Heart left ventricle (tissue), 16 donors: ENCODE measurements at regions not wholly inside any gene's neighbourhood (a gene's known extent, or its start where the extent isn't known, plus 50 kb on each side); places are given as distances from the start of the nearest gene placed in this dataset.

Experiments used
- ATAC-seq, 4 donors: fragments of 200-7000 bp; cut with Tn5 transposase; one replicate each; pipeline ENCODE4 v1.9.1; 2020 to 2022; ENCODE audit warnings: moderate library complexity in 4 of 4, mild to moderate bottlenecking in 3 of 4, moderate number of reproducible peaks in 1 of 4
- DNase-seq, 5 donors: peaks; one replicate each; pipeline ENCODE4 v3.0.0-alpha.2; 2020
- H3K27ac ChIP-seq, 12 donors: fragments of 200-600 bp; sonication (generic) in 4 of 12; one replicate each; pipeline versions ENCODE4 v1.5.0 to v1.8.0; 2016 to 2022; ENCODE audit warnings: mild to moderate bottlenecking in 2 of 12
- H3K27me3 ChIP-seq, 9 donors: fragments of 200-600 bp; sonication (generic) in 2 of 9; one replicate each; pipeline versions ENCODE4 v1.5.1 to v1.8.0; 2016 to 2022; ENCODE audit warnings: mild to moderate bottlenecking in 3 of 9
- H3K36me3 ChIP-seq, 9 donors: fragments of 200-600 bp; sonication (generic) in 2 of 9; one replicate each; pipeline versions ENCODE4 v1.5.0 to v1.8.0; 2018 to 2022; ENCODE audit warnings: mild to moderate bottlenecking in 2 of 9
- H3K4me1 ChIP-seq, 12 donors: fragments of 200-600 bp; sonication (generic) in 4 of 12; one replicate each; pipeline versions ENCODE4 v1.5.0 to v1.8.0; 2016 to 2022; ENCODE audit warnings: mild to moderate bottlenecking in 3 of 12
- H3K4me3 ChIP-seq, 12 donors: fragments of 200-600 bp; sonication (generic) in 4 of 12; one replicate each; pipeline versions ENCODE4 v1.5.0 to v1.8.0; 2017 to 2022; ENCODE audit warnings: mild to moderate bottlenecking in 9 of 12, moderate library complexity in 4 of 12
- H3K9me3 ChIP-seq, 12 donors: fragments of 200-600 bp; sonication (generic) in 4 of 12; one replicate each; pipeline versions ENCODE4 v1.5.0 to v1.8.0; 2016 to 2022; ENCODE audit warnings: mild to moderate bottlenecking in 1 of 12
- CTCF ChIP-seq, 12 donors: fragments of 200-600 bp; sonication (generic) in 4 of 12; IDR thresholded peaks; one replicate each; pipeline versions ENCODE4 v1.5.0 to v1.8.0; 2018 to 2022; ENCODE audit warnings: antibody characterized with exemption in 12 of 12, mild to moderate bottlenecking in 5 of 12
- POLR2A ChIP-seq, 2 donors: fragments of 450-650 bp; IDR thresholded peaks; one replicate each; pipeline ENCODE4 v1.6.1; 2017; ENCODE audit warnings: antibody characterized with exemption in 2 of 2, mild to moderate bottlenecking in 2 of 2, moderate library complexity in 2 of 2
- WGBS, 4 donors: extraction: QIAGEN DNeasy Blood & Tissue Kit in 2 of 4; methylation state at CpG; one replicate each; pipeline versions ENCODE4 v1.1.5 to v1.1.7; 2013 to 2018; 5-methylcytosine and 5-hydroxymethylcytosine counted together
- intact Hi-C, 10 donors: fragments of 100-400 bp; cut with DNase I; formaldehyde crosslinking; loops; one replicate each; pipeline versions ENCODE4 v1.11.1 to v1.14.2; 2022
- donor health status: ischemic (EF 13 %, LVEDD 7.1; RV severe dilation, severe dysfunction).
- donor health status: healthy with polysubstance abuse.
- donor health status: DM: no; HTN: yes; CAD: no.
- donor health status: DM: no; HTN: no; CAD: no.
- donor health status: ischemic (EF 25% LVEDD 6.9; RV normal size, moderate dysfunction).
- donor health status: ischemic (EF 25% LVEDD 5.7; RV mildly dilated, moderate dysfunction).
- donor health status: healthy.
- donor health status: DM: yes; HTN: yes; CAD: no.
- donor health status: ischemic (EF 35%, LVEDD 5.7; RV mildly dilated, moderate dysfunction).
- donor health status: nonischemic (EF 11% LVEDD 7.7; RV severe dilation, severe dysfunction).
- donor health status: DM: yes; HTN: yes; CAD: no.
- donor health status: PGD.
- donor health status: ischemic (EF 29% LVEDD 5.4; RV normal size, mild dysfunction).
- donor health status: nonischemic (EF 23%, LVEDD 6.1; RV moderate dilation, normal function).

- intact Hi-C loops, result no loop called here
- Histone ChIP-seq H3K4me1 (peaks cover 0 to 8% (median 0%) of the 10 kb centered on the region in 12 donors), H3K36me3 (no peaks in the 10 kb centered on the region), H3K27ac (peak overlapping the region in 1 of 12 donors; percentile 3), H3K4me3 (no peak overlapping the region), H3K9me3 (no peaks in the 10 kb centered on the region), H3K27me3 (no peaks in the 10 kb centered on the region)
- no peak for DNase-seq
- ATAC-seq, result no peak
- 94 to 99% (median 98%) methylated on average over 2 of the region's 2 CpGs for WGBS, 4 donors
- TF ChIP-seq POLR2A (IDR thresholded peaks at IDR 0.05) (no peak), CTCF (IDR thresholded peaks at IDR 0.05) (no peak)
Measured at GRCh38 chr2:106041150-106041549, 153.0 kb downstream of the UXS1 start.

- 87 to 99% (median 92%) methylated on average over 4 of the region's 4 CpGs for WGBS, 4 donors
Measured at GRCh38 chr2:106039634-106040315, 154.3 kb downstream of the UXS1 start.

GRCh38 chr2:106038601-106039375 lies 155.3 kb downstream of the UXS1 start:
- TF ChIP-seq POLR2A (IDR thresholded peaks at IDR 0.05) (no peak), CTCF (IDR thresholded peaks at IDR 0.05) (no peak)
- Histone ChIP-seq H3K36me3 (no peaks in the 10 kb centered on the region), H3K9me3 (no peaks in the 10 kb centered on the region), H3K27ac (peak overlapping the region in 1 of 12 donors; percentile 35), H3K4me1 (peaks cover 0 to 8% (median 0%) of the 10 kb centered on the region in 12 donors), H3K27me3 (no peaks in the 10 kb centered on the region), H3K4me3 (no peak overlapping the region)
- ATAC-seq (no peak), DNase-seq (no peak)
- intact Hi-C loops, result no loop called here
- WGBS, 4 donors, result 55 to 59% (median 57%) methylated on average over 12 of the region's 12 CpGs

More at GRCh38 chr2:106039634-106040315, 154.3 kb downstream of the UXS1 start:
- no peak for ATAC-seq
- TF ChIP-seq POLR2A (IDR thresholded peaks at IDR 0.05) (no peak), CTCF (IDR thresholded peaks at IDR 0.05) (no peak)
- Histone ChIP-seq H3K4me3 (no peak overlapping the region), H3K27ac (peak overlapping the region in 1 of 12 donors; percentile 35), H3K27me3 (no peaks in the 10 kb centered on the region), H3K4me1 (peaks cover 0 to 8% (median 0%) of the 10 kb centered on the region in 12 donors), H3K9me3 (no peaks in the 10 kb centered on the region), H3K36me3 (no peaks in the 10 kb centered on the region)
- intact Hi-C loops, result no loop called here
- DNase-seq, result no peak

- WGBS, 4 donors, result 90 to 92% (median 92%) methylated on average over 6 of the region's 6 CpGs
- no peak for ATAC-seq
- no peaks in the 10 kb centered on the region for H3K9me3 ChIP-seq
- no peak overlapping the region for H3K4me3 ChIP-seq
- H3K27me3 ChIP-seq, result no peaks in the 10 kb centered on the region
- peaks cover 0 to 8% (median 0%) of the 10 kb centered on the region in 12 donors for H3K4me1 ChIP-seq
- H3K27ac ChIP-seq, result no peak overlapping the region
- intact Hi-C loops, result no loop called here
- TF ChIP-seq POLR2A (IDR thresholded peaks at IDR 0.05) (no peak), CTCF (IDR thresholded peaks at IDR 0.05) (no peak)
- no peaks in the 10 kb centered on the region for H3K36me3 ChIP-seq
- no peak for DNase-seq
Measured at GRCh38 chr2:106037932-106038331, 156.2 kb downstream of the UXS1 start.
